Skeletal muscle cell (primary cell): ENCODE measurements at regions not wholly inside any gene's neighbourhood (a gene's known extent, or its start where the extent isn't known, plus 50 kb on each side); places are given as distances from the start of the nearest gene placed in this dataset.
"Not testable (repeated sequence)": the region's sequence is repeated elsewhere in the genome, so short reads cannot be mapped to it uniquely, and the experiment has no call there.

Experiments
- DNase-seq: peaks from one replicate; pipeline ENCODE4 v3.0.0-alpha.2; 2010; ENCODE audit warnings: low read depth
- H3K4me3 ChIP-seq: 2 replicates; pipeline ENCODE4 v1.5.1; 2011; ENCODE audit warnings: low read depth, mild to moderate bottlenecking, control low read depth, low read length, moderate library complexity

- no peak overlapping the region for H3K4me3 ChIP-seq
- peak; percentile 10 for DNase-seq
These were observed 154.3 kb upstream of the SEMA3D start for GRCh38 chr7:85341121-85341520.

- H3K4me3 ChIP-seq: no peak overlapping the region
- no peak for DNase-seq
These were observed 149.2 kb upstream of the SEMA3D start for GRCh38 chr7:85336086-85336485.

GRCh38 chr7:85335113-85335512, 148.3 kb upstream of the SEMA3D start:
- DNase-seq, H3K4me3 ChIP-seq: not testable (repeated sequence)

- DNase-seq: no peak
- no peak overlapping the region for H3K4me3 ChIP-seq
These were observed 141.7 kb upstream of the SEMA3D start for GRCh38 chr7:85328456-85328998.

- no peak for DNase-seq
These were observed 137.4 kb upstream of the SEMA3D start for GRCh38 chr7:85324145-85324799.

GRCh38 chr7:85322252-85322651, 135.4 kb upstream of the SEMA3D start:
- DNase-seq: no peak

More at GRCh38 chr7:85324145-85324799, 137.4 kb upstream of the SEMA3D start:
- no peak overlapping the region for H3K4me3 ChIP-seq

GRCh38 chr7:85320699-85321476, 134.0 kb upstream of the SEMA3D start:
- no peak for DNase-seq
- H3K4me3 ChIP-seq: no peak overlapping the region

More at GRCh38 chr7:85322252-85322651, 135.4 kb upstream of the SEMA3D start:
- H3K4me3 ChIP-seq: no peak overlapping the region

GRCh38 chr7:85316489-85316888, 129.6 kb upstream of the SEMA3D start:
- no peak for DNase-seq
- H3K4me3 ChIP-seq: no peak overlapping the region

GRCh38 chr7:85310301-85310700, 123.4 kb upstream of the SEMA3D start:
- no peak overlapping the region for H3K4me3 ChIP-seq
- DNase-seq: no peak

- H3K4me3 ChIP-seq: no peak overlapping the region
- no peak for DNase-seq
These were observed 119.3 kb upstream of the SEMA3D start for GRCh38 chr7:85306115-85306514.

- DNase-seq: no peak
- no peak overlapping the region for H3K4me3 ChIP-seq
These were observed 107.3 kb upstream of the SEMA3D start for GRCh38 chr7:85294176-85294575.

- no peak for DNase-seq
- H3K4me3 ChIP-seq: no peak overlapping the region
These were observed 106.2 kb upstream of the SEMA3D start for GRCh38 chr7:85292908-85293576.

GRCh38 chr7:85290269-85290668, 103.4 kb upstream of the SEMA3D start:
- H3K4me3 ChIP-seq: no peak overlapping the region
- no peak for DNase-seq

GRCh38 chr7:85289279-85289678, 102.4 kb upstream of the SEMA3D start:
- no peak overlapping the region for H3K4me3 ChIP-seq
- no peak for DNase-seq

GRCh38 chr7:85287106-85287825, 100.4 kb upstream of the SEMA3D start:
- no peak overlapping the region for H3K4me3 ChIP-seq
- peak; percentile 52 for DNase-seq

GRCh38 chr7:85286446-85286845, 99.6 kb upstream of the SEMA3D start:
- DNase-seq: no peak
- H3K4me3 ChIP-seq: no peak overlapping the region

- no peak overlapping the region for H3K4me3 ChIP-seq
- DNase-seq: no peak
These were observed 98.7 kb upstream of the SEMA3D start for GRCh38 chr7:85285527-85285926.

- H3K4me3 ChIP-seq: no peak overlapping the region
- DNase-seq: no peak
These were observed 88.3 kb upstream of the SEMA3D start for GRCh38 chr7:85275204-85275603.

GRCh38 chr7:85274454-85274853, 87.6 kb upstream of the SEMA3D start:
- H3K4me3 ChIP-seq: no peak overlapping the region
- DNase-seq: no peak

GRCh38 chr7:85262891-85263290, 76.0 kb upstream of the SEMA3D start:
- no peak overlapping the region for H3K4me3 ChIP-seq
- no peak for DNase-seq
